Central memory CD4-positive, alpha-beta T cell (primary cell): ENCODE measurements at regions not wholly inside any gene's neighbourhood (a gene's known extent, or its start where the extent isn't known, plus 50 kb on each side); places are given as distances from the start of the nearest gene placed in this dataset.

Source experiments
- DNase-seq: peaks from one replicate; pipeline ENCODE4 v3.0.0; 2022

- no peak for DNase-seq
Observed at GRCh38 chr13:73367886-73368285, 309.1 kb downstream of the KLF5 start.

- DNase-seq, result no peak
Observed at GRCh38 chr13:73366241-73366640, 307.4 kb downstream of the KLF5 start.

GRCh38 chr13:73365681-73366080, 306.9 kb downstream of the KLF5 start:
- no peak for DNase-seq

GRCh38 chr13:73365252-73365651, 306.4 kb downstream of the KLF5 start:
- DNase-seq, result no peak

GRCh38 chr13:73364736-73365135, 305.9 kb downstream of the KLF5 start:
- no peak for DNase-seq

- DNase-seq, result no peak
Observed at GRCh38 chr13:73358606-73359095, 299.8 kb downstream of the KLF5 start.

GRCh38 chr13:73355134-73355533, 296.3 kb downstream of the KLF5 start:
- DNase-seq, result no peak

DNA sequence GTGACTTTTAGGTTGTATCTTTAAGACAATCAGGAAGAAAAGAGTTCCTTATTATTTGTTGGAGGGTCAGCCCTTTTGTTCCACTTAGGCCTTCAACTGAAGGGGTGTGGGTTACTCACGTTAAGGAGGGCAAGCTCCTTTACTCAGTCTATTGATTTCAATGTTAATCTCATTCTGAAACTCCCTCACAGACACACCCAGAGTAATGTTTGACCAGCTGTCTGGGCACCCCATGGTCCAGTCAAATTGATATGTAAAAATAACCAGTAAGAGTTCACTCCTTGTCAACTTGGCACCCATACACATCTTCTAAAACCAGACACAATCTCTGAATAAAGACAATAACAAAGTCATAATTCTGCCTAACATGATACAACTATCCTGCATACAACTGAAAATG, 292.9 kb downstream of the KLF5 start:
- DNase-seq, result no peak

GRCh38 chr13:73341748-73342147, 282.9 kb downstream of the KLF5 start:
- no peak for DNase-seq

- no peak for DNase-seq
Observed at GRCh38 chr13:73340069-73340468, 281.3 kb downstream of the KLF5 start.

DNA sequence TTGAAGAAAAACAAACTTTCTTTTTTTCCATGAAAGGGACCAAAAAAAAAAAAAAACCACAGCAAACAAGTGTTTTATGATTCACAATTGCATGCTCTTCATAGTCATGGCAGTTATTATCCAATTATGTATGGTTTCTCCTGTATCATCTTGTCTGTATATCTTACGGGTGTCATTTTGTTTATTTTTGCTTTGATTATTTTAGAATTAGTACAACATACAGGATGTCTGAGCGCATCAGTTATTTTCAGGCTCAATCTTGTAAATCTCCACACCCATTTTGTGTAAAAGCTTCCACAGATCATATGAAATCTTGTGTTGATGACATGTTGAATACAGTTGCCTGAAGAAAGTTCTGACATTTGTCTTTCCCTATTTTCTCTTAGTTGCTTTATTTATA, 280.3 kb downstream of the KLF5 start:
- DNase-seq, result no peak

DNA sequence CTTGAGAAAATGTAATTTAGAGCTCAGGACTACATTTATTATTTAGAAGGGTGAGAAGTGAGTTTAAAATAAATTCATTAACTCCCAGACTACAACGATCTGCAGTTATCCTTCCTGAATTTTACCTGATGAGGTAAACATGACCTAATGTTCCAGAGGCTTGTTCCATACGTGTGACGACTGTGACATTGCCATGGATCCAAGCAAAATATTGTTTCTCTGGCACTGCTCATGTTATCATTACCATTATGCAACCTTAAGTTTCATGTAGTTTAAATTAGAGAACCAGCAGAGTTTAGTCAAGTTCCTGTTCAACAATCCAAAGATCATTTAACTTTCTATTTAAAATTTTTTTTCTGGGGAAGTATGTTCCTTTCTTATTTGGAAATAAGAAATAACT, 279.6 kb downstream of the KLF5 start:
- no peak for DNase-seq

DNA sequence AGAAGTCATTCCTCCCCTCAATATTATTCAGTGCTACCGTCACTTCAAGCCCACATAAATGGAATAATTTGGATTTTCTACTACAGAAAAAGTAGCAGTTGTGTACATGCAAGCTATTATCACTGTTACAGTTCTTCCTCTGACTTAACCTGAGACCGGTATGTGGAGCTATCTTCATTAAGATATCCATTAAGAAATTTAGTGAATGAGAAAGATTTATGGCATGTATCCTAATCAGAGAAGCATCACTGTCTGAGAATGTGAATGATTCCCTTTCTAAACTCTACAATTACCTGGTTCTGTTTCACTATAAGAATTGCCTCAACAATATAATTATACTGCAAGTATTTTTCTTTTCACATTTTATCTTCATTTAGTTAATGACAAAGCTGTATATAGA, 278.7 kb downstream of the KLF5 start:
- DNase-seq, result no peak

GRCh38 chr13:73336773-73337172, 278.0 kb downstream of the KLF5 start:
- no peak for DNase-seq

- no peak for DNase-seq
Observed at GRCh38 chr13:73335944-73336343, 277.1 kb downstream of the KLF5 start.

GRCh38 chr13:73335210-73335609, 276.4 kb downstream of the KLF5 start:
- DNase-seq, result no peak

DNA sequence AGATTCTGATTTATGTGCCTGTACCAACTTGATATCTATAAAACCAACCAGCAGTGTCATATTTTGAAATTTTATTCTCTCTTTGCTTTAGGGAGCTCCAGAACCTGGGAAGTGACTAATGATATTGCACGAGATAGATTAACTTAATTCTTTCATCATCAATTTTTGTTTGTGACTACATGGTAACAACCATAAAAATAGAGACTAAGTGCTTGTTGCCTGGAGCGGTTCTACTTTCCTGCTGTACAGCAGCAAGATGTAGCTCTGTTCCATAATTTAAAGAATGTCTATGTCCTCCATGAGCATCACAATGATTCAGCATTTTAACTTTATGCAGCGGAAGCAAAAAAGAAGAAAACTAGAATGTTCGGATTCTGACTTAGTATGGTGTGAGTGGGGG, 275.6 kb downstream of the KLF5 start:
- DNase-seq, result no peak

DNA sequence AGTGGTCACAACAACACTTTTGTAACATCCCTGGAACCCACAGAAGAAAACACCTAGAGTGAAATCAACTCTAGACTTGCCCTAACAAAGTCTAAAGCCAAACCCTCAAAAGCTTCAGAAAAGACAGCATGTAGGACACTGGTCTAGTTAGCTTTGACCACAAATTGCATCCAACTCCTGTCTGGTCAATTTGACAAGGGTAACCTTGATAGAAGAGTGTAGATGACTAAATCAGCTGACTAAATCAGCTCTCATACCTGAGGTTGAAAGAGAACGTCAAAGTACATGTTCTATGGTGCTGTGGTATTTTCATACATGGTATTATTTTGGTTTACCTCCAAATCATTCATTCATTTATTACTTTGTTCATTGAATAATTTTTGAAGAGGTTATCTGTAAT, 272.8 kb downstream of the KLF5 start:
- DNase-seq, result no peak

DNA sequence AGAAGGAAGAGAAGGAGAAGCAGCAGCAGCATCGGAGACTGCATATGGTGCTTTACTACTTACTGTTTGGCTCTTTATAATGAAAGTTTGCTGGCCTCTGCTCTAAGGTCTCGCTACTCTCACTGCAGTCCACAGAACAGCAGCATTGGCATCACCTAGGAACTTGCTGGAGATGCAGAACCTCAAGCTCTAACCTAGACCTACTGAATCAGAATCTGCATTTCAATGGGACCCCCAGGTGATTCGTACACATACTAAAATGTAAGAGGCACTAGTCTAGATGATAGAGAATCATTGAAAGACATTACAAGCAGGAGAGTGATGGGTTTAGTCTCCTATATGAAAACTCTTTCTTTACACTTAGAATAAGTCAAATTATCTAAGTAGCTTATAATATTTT, 270.6 kb downstream of the KLF5 start:
- DNase-seq, result no peak

GRCh38 chr13:73327579-73327978, 268.8 kb downstream of the KLF5 start:
- no peak for DNase-seq

GRCh38 chr13:73325723-73326558, 267.1 kb downstream of the KLF5 start:
- DNase-seq, result no peak

- no peak for DNase-seq
Observed at GRCh38 chr13:73324842-73325722, 266.3 kb downstream of the KLF5 start.

GRCh38 chr13:73323615-73324014, 264.8 kb downstream of the KLF5 start:
- no peak for DNase-seq

- DNase-seq, result no peak
Observed at GRCh38 chr13:73321043-73321442, 262.2 kb downstream of the KLF5 start.
